HG03575 (cell line): ENCODE measurements at regions not wholly inside any gene's neighbourhood (a gene's known extent, or its start where the extent isn't known, plus 50 kb on each side); places are given as distances from the start of the nearest gene placed in this dataset.

Experiments
- ATAC-seq: cut with Tn5 transposase; IDR thresholded peaks from one replicate; pipeline ENCODE4 v1.9.1; 2021; ENCODE audit not compliant: unreplicated experiment, insufficient number of reproducible peaks, low FRiP score; ENCODE audit errors: extremely low read depth

GRCh38 chr1:238177351-238177750 is 286.6 kb upstream of the ZP4 start:
- ATAC-seq, result no peak

GRCh38 chr1:238176441-238176840 is 285.7 kb upstream of the ZP4 start:
- ATAC-seq, result no peak

GRCh38 chr1:238171985-238172384 is 281.3 kb upstream of the ZP4 start:
- no peak for ATAC-seq

- no peak for ATAC-seq
Measured at GRCh38 chr1:238161955-238162354, 271.2 kb upstream of the ZP4 start.

- no peak for ATAC-seq
Measured at GRCh38 chr1:238153939-238154338, 263.2 kb upstream of the ZP4 start.

GRCh38 chr1:238153253-238153652 is 262.5 kb upstream of the ZP4 start:
- ATAC-seq, result no peak

- ATAC-seq, result no peak
Measured at GRCh38 chr1:238152119-238152518, 261.4 kb upstream of the ZP4 start.

GRCh38 chr1:238143038-238143437 is 252.3 kb upstream of the ZP4 start:
- no peak for ATAC-seq

GRCh38 chr1:238141353-238141752 is 250.6 kb upstream of the ZP4 start:
- ATAC-seq, result no peak

- ATAC-seq, result no peak
Measured at GRCh38 chr1:238139713-238140112, 249.0 kb upstream of the ZP4 start.

GRCh38 chr1:238138059-238138626 is 247.4 kb upstream of the ZP4 start:
- ATAC-seq, result no peak

- ATAC-seq, result no peak
Measured at GRCh38 chr1:238135708-238136664, 245.3 kb upstream of the ZP4 start.

GRCh38 chr1:238129677-238130076 is 239.0 kb upstream of the ZP4 start:
- ATAC-seq, result no peak

- ATAC-seq, result no peak
Measured at GRCh38 chr1:238123201-238123600, 232.5 kb upstream of the ZP4 start.

- no peak for ATAC-seq
Measured at GRCh38 chr1:238119861-238120260, 229.1 kb upstream of the ZP4 start.

- no peak for ATAC-seq
Measured at GRCh38 chr1:238119060-238119459, 228.3 kb upstream of the ZP4 start.

GRCh38 chr1:238115852-238116251 is 225.1 kb upstream of the ZP4 start:
- no peak for ATAC-seq

- ATAC-seq, result no peak
Measured at GRCh38 chr1:238112952-238113621, 222.4 kb upstream of the ZP4 start.

- no peak for ATAC-seq
Measured at GRCh38 chr1:238111516-238111915, 220.8 kb upstream of the ZP4 start.

GRCh38 chr1:238111081-238111480 is 220.4 kb upstream of the ZP4 start:
- ATAC-seq, result no peak
